Fibroblast of the aortic adventitia (primary cell): ENCODE measurements at regions not wholly inside any gene's neighbourhood (a gene's known extent, or its start where the extent isn't known, plus 50 kb on each side); places are given as distances from the start of the nearest gene placed in this dataset.

ENCODE experiments used
- DNase-seq: peaks from one replicate; pipeline ENCODE4 v3.0.0-alpha.2; 2010; ENCODE audit warnings: low read depth
- H3K4me3 ChIP-seq: 2 replicates; pipeline ENCODE4 v1.5.1; 2011; ENCODE audit warnings: low read depth, mild to moderate bottlenecking, control low read depth, low read length, moderate library complexity
- CTCF ChIP-seq: IDR thresholded peaks from 2 replicates; pipeline ENCODE4 v1.5.1; 2011; ENCODE audit warnings: mild to moderate bottlenecking, low read length, control low read depth, inconsistent platforms; ENCODE audit not compliant: insufficient read depth

GRCh38 chr10:10515479-10516204 is 502.0 kb upstream of the CELF2 start:
- no peak overlapping the region for H3K4me3 ChIP-seq
- no peak for TF ChIP-seq CTCF
- DNase-seq: peak; percentile 17

GRCh38 chr10:10516346-10517130 is 501.1 kb upstream of the CELF2 start:
- TF ChIP-seq CTCF: no peak
- H3K4me3 ChIP-seq: no peak overlapping the region
- no peak for DNase-seq

GRCh38 chr10:10517866-10518265 is 499.8 kb upstream of the CELF2 start:
- TF ChIP-seq CTCF: no peak
- DNase-seq: no peak
- H3K4me3 ChIP-seq: no peak overlapping the region

- no peak for TF ChIP-seq CTCF
- H3K4me3 ChIP-seq: no peak overlapping the region
- no peak for DNase-seq
These were observed 498.0 kb upstream of the CELF2 start for GRCh38 chr10:10519674-10520073.

GRCh38 chr10:10520491-10521385 is 496.9 kb upstream of the CELF2 start:
- H3K4me3 ChIP-seq: no peak overlapping the region
- no peak for TF ChIP-seq CTCF
- no peak for DNase-seq

- no peak for TF ChIP-seq CTCF
- H3K4me3 ChIP-seq: no peak overlapping the region
- DNase-seq: no peak
These were observed 490.8 kb upstream of the CELF2 start for GRCh38 chr10:10526846-10527245.
